AG04449 (cell line): ENCODE measurements at regions not wholly inside any gene's neighbourhood (a gene's known extent, or its start where the extent isn't known, plus 50 kb on each side); places are given as distances from the start of the nearest gene placed in this dataset.

Experiments
- CTCF ChIA-PET: fragments of 350-600 bp; formaldehyde crosslinking; extraction: SDS; loops from one replicate; lab custom pipeline; 2021; ENCODE audit warnings: antibody characterized with exemption; lab: Yijun Ruan, JAX
- POLR2A ChIA-PET: fragments of 400-600, 350-600 bp; formaldehyde crosslinking; extraction: SDS; loops from one replicate; lab custom pipeline; 2020; ENCODE audit warnings: antibody characterized with exemption, inconsistent platforms; lab: Yijun Ruan, JAX
- DNase-seq: peaks from one replicate; pipeline ENCODE4 v3.0.0-alpha.2; 2010; ENCODE audit warnings: low read depth, low spot score
- H3K4me3 ChIP-seq: 2 replicates; pipeline ENCODE4 v1.5.1; 2011; ENCODE audit warnings: low read depth, mild to moderate bottlenecking, control low read depth, low read length
- TF ChIP-seq, protein P1 (sequence below): IDR thresholded peaks from one replicate; pipeline ENCODE4 v1.5.1; 2011; ENCODE audit warnings: mild to moderate bottlenecking, moderate library complexity, low read length, control low read depth, inconsistent platforms; ENCODE audit not compliant: insufficient read depth; ENCODE audit errors: missing control alignments

DNA sequence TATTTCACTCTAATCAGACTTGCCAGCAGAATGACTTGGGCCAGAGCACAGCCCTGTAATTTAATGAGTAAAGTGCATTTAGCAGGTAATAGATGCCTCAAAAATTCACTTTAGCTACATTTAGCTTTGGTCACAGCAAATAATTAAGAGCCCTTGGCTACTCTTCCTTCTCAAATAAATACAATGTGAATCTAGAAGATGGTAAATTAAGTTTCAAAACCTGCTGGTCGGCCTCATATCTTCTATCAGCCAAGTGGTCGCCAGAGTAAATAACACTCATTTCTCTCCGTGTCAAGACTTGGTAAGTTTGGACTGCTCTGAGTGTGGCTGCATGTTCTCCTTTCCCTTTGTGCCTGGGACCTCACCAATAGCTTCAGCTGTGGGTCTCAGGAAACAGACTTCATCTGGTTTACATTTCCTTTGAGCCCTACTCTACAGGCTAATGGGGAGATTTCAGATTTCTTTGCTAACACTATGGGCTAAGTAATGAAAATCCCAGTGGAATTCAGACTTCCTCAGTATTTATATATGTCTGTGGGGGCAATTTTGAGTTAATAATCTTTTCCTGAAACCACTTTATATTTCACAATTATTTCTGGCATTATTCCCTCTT, 375.8 kb downstream of the RBM43 start:
- CTCF ChIA-PET, result no interaction called here
- POLR2A ChIA-PET, result no interaction called here
- TF ChIP-seq, protein P1, sequence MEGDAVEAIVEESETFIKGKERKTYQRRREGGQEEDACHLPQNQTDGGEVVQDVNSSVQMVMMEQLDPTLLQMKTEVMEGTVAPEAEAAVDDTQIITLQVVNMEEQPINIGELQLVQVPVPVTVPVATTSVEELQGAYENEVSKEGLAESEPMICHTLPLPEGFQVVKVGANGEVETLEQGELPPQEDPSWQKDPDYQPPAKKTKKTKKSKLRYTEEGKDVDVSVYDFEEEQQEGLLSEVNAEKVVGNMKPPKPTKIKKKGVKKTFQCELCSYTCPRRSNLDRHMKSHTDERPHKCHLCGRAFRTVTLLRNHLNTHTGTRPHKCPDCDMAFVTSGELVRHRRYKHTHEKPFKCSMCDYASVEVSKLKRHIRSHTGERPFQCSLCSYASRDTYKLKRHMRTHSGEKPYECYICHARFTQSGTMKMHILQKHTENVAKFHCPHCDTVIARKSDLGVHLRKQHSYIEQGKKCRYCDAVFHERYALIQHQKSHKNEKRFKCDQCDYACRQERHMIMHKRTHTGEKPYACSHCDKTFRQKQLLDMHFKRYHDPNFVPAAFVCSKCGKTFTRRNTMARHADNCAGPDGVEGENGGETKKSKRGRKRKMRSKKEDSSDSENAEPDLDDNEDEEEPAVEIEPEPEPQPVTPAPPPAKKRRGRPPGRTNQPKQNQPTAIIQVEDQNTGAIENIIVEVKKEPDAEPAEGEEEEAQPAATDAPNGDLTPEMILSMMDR, result no peak
- DNase-seq, result no peak
- no peak overlapping the region for H3K4me3 ChIP-seq

DNA sequence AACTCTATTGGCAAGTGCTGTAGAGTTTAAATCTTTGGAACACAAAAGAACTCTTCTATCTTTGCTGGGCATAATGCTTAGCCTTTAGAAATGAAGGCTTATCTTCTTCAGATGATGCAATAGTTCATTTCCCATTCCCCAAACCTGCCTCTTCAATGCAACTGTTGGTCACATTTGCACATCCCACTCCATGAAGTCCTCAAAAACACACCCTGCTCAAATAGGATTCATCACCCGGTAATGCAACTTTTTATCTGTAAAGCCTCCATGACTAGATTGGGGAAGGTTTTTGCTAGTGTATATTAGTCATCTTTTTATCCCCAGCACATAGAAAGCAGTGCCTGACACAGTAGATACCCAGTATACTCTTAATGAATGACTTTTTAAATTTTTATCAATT, 376.4 kb downstream of the RBM43 start:
- no peak overlapping the region for H3K4me3 ChIP-seq
- TF ChIP-seq, protein P1, result no peak
- ChIA-PET CTCF (no interaction called here), POLR2A (no interaction called here)
- no peak for DNase-seq

DNA sequence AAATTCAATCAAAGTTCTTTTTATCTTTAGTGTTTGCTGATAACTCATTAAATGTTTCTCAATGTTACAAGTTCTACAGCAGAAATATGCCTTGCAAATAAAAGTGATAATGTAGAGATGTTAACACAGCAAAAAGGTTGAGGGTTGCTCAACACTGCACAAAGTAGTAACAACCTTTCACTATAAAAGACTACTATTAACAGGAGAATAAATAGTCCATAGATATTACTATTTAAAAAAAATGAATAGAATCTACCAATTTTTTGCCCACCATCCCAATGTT, 378.1 kb downstream of the RBM43 start:
- ChIA-PET CTCF (no interaction called here), POLR2A (no interaction called here)
- TF ChIP-seq, protein P1, result no peak
- H3K4me3 ChIP-seq, result no peak overlapping the region
- DNase-seq, result no peak

DNA sequence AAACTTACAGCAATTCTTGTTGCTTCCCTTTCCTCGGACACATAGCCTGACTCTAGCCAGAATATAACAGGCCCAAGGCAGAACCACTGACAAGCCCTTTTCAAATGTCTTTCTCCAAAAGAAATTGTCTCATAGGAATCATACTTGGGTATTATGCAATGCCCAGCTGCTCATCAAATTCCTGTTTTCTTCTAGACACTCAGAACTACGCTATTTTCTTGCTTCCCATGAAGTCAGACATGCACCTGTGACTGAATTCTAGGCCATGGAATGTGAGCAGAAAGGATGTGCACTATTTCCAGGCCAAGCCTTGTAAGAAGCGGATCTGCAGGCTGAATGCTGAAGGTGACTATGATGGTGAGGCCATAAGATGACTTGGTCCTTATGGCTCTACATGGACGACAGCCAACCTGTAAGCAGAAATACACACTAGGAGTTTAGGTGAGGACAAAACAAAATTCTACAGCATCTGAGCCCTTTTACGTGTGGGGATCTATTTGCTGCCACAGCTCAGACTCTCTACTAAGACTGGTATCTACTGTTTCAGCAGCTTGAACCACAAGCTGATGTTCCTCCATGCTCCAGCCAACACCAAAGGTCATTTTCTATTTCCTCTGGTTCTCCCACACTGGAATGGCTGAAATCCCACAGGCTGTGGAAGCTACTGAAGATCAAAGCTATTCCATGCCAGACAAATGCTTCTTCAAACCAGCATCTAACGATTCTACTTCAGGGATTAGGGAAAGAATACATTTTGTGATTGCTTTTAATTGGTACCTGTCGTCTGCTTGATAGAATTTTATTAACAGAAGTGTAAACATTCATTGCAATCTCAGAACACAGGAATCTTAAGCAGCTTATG, 378.7 kb downstream of the RBM43 start:
- H3K4me3 ChIP-seq, result no peak overlapping the region
- POLR2A ChIA-PET, result no interaction called here
- CTCF ChIA-PET, result interaction anchor here (1.4 kb wide), 1 partner anchor 11 kb away, joined by 3 read pairs; no protein-coding TSS in a partner anchor
- TF ChIP-seq, protein P1, result no peak
- DNase-seq, result no peak

DNA sequence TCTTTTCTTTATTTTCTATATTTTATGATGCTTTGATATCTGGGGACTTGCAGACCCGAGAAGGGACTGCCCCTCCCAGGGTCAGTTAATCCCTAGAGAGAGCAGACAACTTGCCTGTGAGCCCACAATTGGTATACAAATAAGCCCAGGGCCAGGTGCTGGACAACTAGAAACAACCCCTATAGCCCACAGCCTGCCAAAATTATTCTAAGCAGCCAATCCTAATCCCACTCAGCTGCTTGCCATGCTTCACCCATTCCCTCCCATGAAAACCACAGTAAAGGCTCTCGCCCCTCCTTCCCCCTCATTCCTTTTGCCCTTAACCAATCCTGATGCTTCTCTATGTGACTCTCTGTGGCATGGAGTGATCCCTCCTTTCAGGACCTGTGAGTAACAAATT, 380.7 kb downstream of the RBM43 start:
- H3K4me3 ChIP-seq, result no peak overlapping the region
- CTCF ChIA-PET, result no interaction called here
- POLR2A ChIA-PET, result no interaction called here
- TF ChIP-seq, protein P1, result no peak
- DNase-seq, result no peak

DNA sequence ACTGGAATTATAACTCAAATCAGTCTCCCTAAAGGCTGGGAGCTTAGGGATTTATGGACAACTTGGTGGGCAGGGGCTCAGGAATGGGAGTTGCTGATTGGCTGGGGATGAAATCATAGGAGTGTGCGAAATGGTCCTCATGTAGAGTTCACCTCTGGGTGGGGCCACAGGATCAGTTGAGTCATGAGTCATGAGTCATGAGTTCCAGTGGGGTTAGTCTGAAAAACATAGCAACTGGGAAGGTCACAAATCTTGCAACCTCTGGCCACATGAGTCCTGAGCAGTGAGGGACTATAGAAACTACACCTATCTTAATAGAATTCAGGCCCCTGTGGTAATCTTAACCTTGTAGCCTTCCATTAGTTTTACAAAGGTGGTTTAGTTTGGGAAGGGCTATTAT, 383.3 kb downstream of the RBM43 start:
- CTCF ChIA-PET, result no interaction called here
- no peak overlapping the region for H3K4me3 ChIP-seq
- TF ChIP-seq, protein P1, result no peak
- POLR2A ChIA-PET, result no interaction called here
- no peak for DNase-seq
